ENCODE measurements at regions not wholly inside any gene's neighbourhood (a gene's known extent, or its start where the extent isn't known, plus 50 kb on each side); places are given as distances from the start of the nearest gene placed in this dataset.

DNA sequence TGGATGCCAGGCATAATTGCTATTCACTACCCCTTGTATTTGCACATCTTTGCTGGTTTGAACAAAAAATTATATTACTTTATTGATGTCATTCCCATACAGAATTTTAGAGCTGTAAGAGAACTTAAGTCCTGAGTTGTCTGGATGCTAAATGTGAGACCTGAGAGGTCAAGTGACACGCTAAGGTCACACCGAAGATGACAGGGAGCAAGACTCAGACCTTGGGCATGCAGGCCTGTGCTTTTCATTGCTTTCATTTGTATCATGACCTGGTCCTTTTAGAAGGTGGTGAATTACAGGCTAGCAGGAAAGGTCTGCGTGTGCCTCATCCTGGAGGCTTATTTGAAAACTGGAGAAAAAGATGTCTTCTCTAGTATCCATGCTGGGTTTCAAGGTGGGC, 312.0 kb upstream of the RASGRP1 start:
- H3K4me1 ChIP-seq (ENCODE audit: control insufficient read depth, insufficient read depth, low read length): no peaks in the 10 kb centered on the region
- no peaks in the 10 kb centered on the region for H3K36me3 ChIP-seq (ENCODE audit: control insufficient read depth, insufficient read depth, low read length)
- H3K27me3 ChIP-seq (ENCODE audit: control insufficient read depth, insufficient read depth, low read length): no peaks in the 10 kb centered on the region
- H3K4me3 ChIP-seq (ENCODE audit: low read depth, low read length): no peak overlapping the region
- no peak overlapping the region for H3K9ac ChIP-seq (ENCODE audit: low read depth, low read length)
- no peaks in the 10 kb centered on the region for H3K9me3 ChIP-seq (ENCODE audit: control insufficient read depth, insufficient read depth, low read length)

DNA sequence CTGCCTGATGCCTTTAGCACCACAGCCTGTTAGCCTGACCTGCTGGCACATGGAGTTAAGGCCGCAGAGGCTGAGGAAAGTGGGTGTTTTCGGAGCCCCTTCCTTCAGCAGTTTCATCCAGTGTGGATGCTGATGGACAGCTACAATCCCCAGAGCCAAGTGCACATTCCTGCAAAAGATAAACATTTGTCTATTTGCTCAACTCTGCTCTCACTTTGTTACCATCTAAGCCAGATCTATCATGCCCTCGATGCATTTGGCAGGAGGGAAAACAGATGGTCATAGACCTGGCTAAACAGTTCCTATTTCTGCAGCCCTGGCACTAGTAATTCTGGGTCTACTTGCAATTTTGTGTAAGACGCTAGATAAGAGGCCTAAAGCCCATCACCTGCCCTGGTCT, 312.9 kb upstream of the RASGRP1 start:
- no peaks in the 10 kb centered on the region for H3K9me3 ChIP-seq (ENCODE audit: control insufficient read depth, insufficient read depth, low read length)
- H3K9ac ChIP-seq (ENCODE audit: low read depth, low read length): no peak overlapping the region
- no peak overlapping the region for H3K4me3 ChIP-seq (ENCODE audit: low read depth, low read length)
- H3K4me1 ChIP-seq (ENCODE audit: control insufficient read depth, insufficient read depth, low read length): no peaks in the 10 kb centered on the region
- no peaks in the 10 kb centered on the region for H3K27me3 ChIP-seq (ENCODE audit: control insufficient read depth, insufficient read depth, low read length)
- H3K36me3 ChIP-seq (ENCODE audit: control insufficient read depth, insufficient read depth, low read length): no peaks in the 10 kb centered on the region

DNA sequence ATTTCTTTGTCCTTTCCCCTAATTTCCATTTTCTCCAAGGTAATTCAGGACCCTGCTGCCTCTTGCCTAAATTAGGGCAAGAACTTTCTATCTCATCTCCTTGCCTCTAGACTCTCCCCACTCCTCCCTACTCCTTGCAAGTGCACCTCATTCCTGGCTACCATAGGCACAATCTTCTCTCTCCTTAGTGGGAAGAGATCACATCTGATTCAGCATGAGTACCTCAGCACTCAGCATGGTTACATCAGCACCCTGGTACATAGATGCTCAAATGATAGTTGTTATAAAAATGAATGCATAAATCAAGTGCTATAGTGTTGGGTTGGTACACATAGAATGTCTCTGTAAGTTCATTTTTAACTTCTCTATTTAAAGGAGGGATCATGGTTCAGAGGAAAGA, 313.4 kb upstream of the RASGRP1 start:
- Histone ChIP-seq H3K4me3 (ENCODE audit: low read depth, low read length) (no peak overlapping the region), H3K9me3 (ENCODE audit: control insufficient read depth, insufficient read depth, low read length) (no peaks in the 10 kb centered on the region), H3K27me3 (ENCODE audit: control insufficient read depth, insufficient read depth, low read length) (no peaks in the 10 kb centered on the region), H3K9ac (ENCODE audit: low read depth, low read length) (no peak overlapping the region), H3K36me3 (ENCODE audit: control insufficient read depth, insufficient read depth, low read length) (no peaks in the 10 kb centered on the region), H3K4me1 (ENCODE audit: control insufficient read depth, insufficient read depth, low read length) (no peaks in the 10 kb centered on the region)

DNA sequence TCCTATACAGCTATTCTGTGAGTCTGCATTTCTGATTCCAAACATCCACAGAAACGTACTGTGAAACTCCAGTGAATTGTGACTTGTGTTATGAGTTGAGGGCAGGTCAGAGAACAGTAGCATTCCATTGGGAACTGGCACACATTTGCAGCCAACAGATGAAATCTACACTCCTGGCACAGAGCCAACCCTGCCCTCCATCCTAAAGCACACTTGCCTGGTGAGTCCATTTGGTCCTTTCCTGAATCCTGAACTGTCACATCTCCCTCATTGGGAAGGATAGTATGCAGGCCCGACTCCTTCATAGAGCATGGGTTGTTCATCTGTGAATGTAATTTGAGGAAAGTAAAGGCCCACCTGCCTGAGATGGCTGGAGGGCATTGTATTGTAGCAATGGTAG, 314.3 kb upstream of the RASGRP1 start:
- no peaks in the 10 kb centered on the region for H3K4me1 ChIP-seq (ENCODE audit: control insufficient read depth, insufficient read depth, low read length)
- H3K27me3 ChIP-seq (ENCODE audit: control insufficient read depth, insufficient read depth, low read length): no peaks in the 10 kb centered on the region
- no peaks in the 10 kb centered on the region for H3K9me3 ChIP-seq (ENCODE audit: control insufficient read depth, insufficient read depth, low read length)
- no peak overlapping the region for H3K9ac ChIP-seq (ENCODE audit: low read depth, low read length)
- H3K4me3 ChIP-seq (ENCODE audit: low read depth, low read length): no peak overlapping the region
- H3K36me3 ChIP-seq (ENCODE audit: control insufficient read depth, insufficient read depth, low read length): no peaks in the 10 kb centered on the region

DNA sequence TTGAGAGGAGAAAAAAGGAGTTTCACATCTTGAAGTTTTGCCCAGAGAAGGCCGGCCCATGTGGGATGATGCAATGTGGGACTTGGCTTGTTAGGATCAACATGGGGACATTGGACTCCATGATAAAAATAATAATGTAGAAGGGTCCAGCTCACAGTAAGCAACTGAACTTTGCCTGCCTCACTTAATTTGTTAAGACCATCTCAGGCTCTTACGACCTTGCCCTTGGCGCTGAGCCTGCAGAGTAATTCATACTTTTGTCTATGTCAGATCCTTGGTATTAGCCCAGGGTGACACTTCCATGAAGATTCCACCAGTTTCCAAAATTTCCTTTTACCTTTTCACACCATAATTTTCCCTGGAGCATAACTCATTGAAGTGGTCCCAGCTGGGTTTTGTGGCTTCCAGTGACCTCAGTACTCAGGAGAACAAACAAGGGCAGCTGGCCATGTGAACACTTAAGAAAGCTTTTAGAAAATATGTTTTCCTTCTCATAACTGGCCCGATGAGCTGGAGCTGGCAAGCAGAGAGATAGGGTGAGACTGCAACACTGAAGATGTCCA, 315.4 kb upstream of the RASGRP1 start:
- no peaks in the 10 kb centered on the region for H3K36me3 ChIP-seq (ENCODE audit: control insufficient read depth, insufficient read depth, low read length)
- H3K9me3 ChIP-seq (ENCODE audit: control insufficient read depth, insufficient read depth, low read length): no peaks in the 10 kb centered on the region
- H3K4me3 ChIP-seq (ENCODE audit: low read depth, low read length): no peak overlapping the region
- no peaks in the 10 kb centered on the region for H3K27me3 ChIP-seq (ENCODE audit: control insufficient read depth, insufficient read depth, low read length)
- no peak overlapping the region for H3K9ac ChIP-seq (ENCODE audit: low read depth, low read length)
- H3K4me1 ChIP-seq (ENCODE audit: control insufficient read depth, insufficient read depth, low read length): no peaks in the 10 kb centered on the region

DNA sequence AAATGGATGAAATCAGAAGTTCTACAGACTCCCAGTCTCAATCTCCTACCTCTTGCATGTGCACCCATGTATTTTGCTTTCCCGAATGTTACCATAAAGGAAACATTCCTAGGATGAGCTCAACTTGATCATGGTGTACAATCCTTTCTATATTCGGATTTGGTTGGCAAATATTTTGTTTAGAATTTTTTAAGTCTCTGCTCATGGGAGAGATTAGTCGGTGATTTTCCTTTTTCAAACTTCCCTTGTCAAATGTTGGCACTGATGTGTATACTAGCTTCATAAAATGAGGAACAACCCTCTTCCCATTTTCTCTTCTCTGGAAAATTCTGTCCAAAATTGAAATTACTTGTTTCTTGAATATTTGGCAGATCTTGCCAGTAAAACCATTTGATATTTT, 317.6 kb upstream of the RASGRP1 start:
- Histone ChIP-seq H3K9ac (ENCODE audit: low read depth, low read length) (no peak overlapping the region), H3K4me1 (ENCODE audit: control insufficient read depth, insufficient read depth, low read length) (no peaks in the 10 kb centered on the region), H3K36me3 (ENCODE audit: control insufficient read depth, insufficient read depth, low read length) (no peaks in the 10 kb centered on the region), H3K4me3 (ENCODE audit: low read depth, low read length) (no peak overlapping the region), H3K9me3 (ENCODE audit: control insufficient read depth, insufficient read depth, low read length) (no peaks in the 10 kb centered on the region), H3K27me3 (ENCODE audit: control insufficient read depth, insufficient read depth, low read length) (no peaks in the 10 kb centered on the region)

DNA sequence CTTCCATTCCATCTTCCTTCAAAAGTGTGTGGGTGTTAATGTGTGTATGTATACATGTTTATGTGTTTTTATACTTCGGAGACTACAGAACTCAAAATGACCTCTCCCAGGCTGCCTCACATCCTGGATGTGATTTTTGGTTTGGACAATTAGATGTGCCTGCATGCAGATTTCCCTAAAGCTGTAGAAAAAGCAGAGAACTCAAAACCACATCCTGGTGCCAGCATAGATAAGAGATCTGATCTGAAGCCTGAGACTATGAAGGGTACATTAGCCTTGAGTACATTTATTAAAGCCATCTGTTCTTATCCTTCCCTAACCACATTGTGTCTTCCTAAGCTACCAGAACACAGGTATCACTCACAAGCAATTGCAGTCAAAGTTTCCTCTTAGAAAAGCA, 319.4 kb upstream of the RASGRP1 start:
- Histone ChIP-seq H3K4me1 (ENCODE audit: control insufficient read depth, insufficient read depth, low read length) (no peaks in the 10 kb centered on the region), H3K9me3 (ENCODE audit: control insufficient read depth, insufficient read depth, low read length) (no peaks in the 10 kb centered on the region), H3K27me3 (ENCODE audit: control insufficient read depth, insufficient read depth, low read length) (no peaks in the 10 kb centered on the region), H3K4me3 (ENCODE audit: low read depth, low read length) (no peak overlapping the region), H3K9ac (ENCODE audit: low read depth, low read length) (no peak overlapping the region), H3K36me3 (ENCODE audit: control insufficient read depth, insufficient read depth, low read length) (no peaks in the 10 kb centered on the region)

DNA sequence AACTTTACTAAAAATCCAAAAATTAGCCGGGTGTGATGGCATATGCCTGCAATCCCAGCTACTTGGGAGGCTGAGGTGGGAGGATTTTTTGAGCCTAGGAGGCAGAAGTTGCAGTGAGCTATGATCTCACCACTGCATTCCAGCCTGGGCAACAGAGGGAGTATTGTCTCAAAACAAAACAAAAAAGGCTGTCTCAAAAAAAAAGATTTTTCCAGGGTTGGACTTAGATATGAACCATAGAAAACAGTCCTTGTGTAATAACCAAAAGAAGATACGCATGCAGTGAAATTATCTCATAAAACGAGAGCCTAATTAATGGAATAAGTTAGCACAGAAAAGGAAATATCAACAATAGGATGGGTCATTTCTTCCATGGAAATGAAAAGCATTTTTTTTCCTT, 320.4 kb upstream of the RASGRP1 start:
- H3K27me3 ChIP-seq (ENCODE audit: control insufficient read depth, insufficient read depth, low read length): no peaks in the 10 kb centered on the region
- no peaks in the 10 kb centered on the region for H3K9me3 ChIP-seq (ENCODE audit: control insufficient read depth, insufficient read depth, low read length)
- H3K4me1 ChIP-seq (ENCODE audit: control insufficient read depth, insufficient read depth, low read length): no peaks in the 10 kb centered on the region
- H3K9ac ChIP-seq (ENCODE audit: low read depth, low read length): no peak overlapping the region
- no peaks in the 10 kb centered on the region for H3K36me3 ChIP-seq (ENCODE audit: control insufficient read depth, insufficient read depth, low read length)
- no peak overlapping the region for H3K4me3 ChIP-seq (ENCODE audit: low read depth, low read length)

DNA sequence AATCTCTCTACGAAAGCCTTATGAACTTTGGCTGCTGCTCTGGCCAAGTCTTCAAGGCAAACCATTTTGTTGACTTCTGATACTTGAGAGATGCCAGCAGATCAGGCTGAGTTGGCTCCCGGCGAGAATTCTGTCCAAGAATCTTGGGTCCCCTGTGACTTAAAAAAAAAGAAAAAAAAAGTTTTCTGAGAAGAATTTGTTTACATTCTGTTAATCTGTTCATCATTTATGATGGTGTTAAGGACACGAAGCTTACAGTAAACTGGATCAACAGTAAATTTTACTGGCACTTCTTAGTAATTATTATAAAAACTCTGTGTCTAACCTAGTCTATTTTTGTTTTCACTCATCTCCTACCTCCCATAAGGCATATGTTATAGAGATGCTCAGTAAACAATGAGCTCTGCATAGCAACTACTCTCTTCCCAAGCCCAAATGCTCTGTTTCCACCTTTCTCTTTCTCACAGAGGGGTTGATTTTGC, 320.9 kb upstream of the RASGRP1 start:
- Histone ChIP-seq H3K9me3 (ENCODE audit: control insufficient read depth, insufficient read depth, low read length) (no peaks in the 10 kb centered on the region), H3K4me3 (ENCODE audit: low read depth, low read length) (no peak overlapping the region), H3K27me3 (ENCODE audit: control insufficient read depth, insufficient read depth, low read length) (no peaks in the 10 kb centered on the region), H3K4me1 (ENCODE audit: control insufficient read depth, insufficient read depth, low read length) (no peaks in the 10 kb centered on the region), H3K9ac (ENCODE audit: low read depth, low read length) (no peak overlapping the region), H3K36me3 (ENCODE audit: control insufficient read depth, insufficient read depth, low read length) (no peaks in the 10 kb centered on the region)

DNA sequence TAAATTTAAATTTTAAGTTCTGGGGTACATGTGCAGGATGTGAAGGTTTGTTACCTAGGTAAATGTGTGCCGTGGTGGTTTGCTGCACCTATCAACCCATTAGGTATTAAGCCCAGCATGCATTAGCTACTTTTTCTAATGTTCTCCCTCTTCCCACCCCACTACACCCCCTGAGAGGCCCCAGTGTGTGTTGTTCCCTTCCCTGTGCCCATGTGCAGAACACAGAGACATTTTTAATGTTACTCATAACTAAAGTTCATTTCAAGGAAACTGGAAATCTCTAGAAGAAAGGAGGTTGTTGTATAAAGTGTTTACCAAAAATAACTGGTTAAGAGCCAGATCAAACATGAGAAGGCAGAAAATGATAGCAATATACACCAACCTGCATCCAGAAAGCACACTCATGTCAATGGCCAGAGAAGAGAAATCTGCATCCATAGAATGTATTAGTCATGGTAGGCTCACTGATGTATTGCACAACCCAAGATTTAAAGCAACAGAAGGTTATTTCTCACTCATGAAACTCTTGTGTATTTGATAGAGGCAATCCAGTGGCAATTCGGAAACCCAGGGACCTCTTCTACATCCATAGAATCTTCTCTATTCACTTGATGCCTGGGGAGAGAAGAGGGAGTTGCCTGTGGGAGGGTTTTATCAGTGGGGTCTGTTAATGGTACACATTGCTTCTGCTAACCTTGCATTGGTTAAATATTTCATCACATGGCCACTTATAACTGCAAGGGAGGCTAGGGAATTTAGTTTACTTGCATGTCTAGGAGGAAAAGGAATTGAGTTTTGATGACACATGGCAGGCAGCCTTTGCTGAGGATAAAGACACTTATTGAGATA, 321.9 kb upstream of the RASGRP1 start:
- H3K36me3 ChIP-seq (ENCODE audit: control insufficient read depth, insufficient read depth, low read length): no peaks in the 10 kb centered on the region
- H3K9ac ChIP-seq (ENCODE audit: low read depth, low read length): no peak overlapping the region
- H3K9me3 ChIP-seq (ENCODE audit: control insufficient read depth, insufficient read depth, low read length): no peaks in the 10 kb centered on the region
- no peak overlapping the region for H3K4me3 ChIP-seq (ENCODE audit: low read depth, low read length)
- H3K27me3 ChIP-seq (ENCODE audit: control insufficient read depth, insufficient read depth, low read length): no peaks in the 10 kb centered on the region
- H3K4me1 ChIP-seq (ENCODE audit: control insufficient read depth, insufficient read depth, low read length): no peaks in the 10 kb centered on the region

DNA sequence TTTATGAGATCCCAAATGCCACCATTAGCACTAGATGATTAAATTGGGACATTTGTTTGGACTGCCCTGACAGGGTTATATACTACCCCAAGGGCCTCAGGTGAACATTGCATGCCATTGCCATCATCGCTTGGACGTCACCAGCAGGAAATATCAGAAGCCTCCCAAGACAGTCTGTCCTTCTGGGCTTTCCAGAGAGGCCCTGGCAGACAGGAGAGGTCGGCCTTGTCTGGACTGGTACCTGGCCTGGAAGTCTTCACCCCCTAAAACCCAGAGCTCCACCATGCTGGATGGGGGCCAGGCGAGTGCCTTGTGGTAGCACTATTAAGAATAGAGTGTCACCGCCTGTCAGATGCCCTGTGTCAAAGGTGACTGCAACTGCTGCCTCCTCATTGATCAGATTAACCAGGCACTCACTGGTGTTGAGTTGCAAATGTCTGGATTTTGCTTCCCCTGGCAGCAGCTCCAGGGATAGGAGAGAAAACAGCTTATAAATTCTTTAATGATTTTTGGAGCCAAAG, 324.1 kb upstream of the RASGRP1 start:
- Histone ChIP-seq H3K9ac (ENCODE audit: low read depth, low read length) (no peak overlapping the region), H3K27me3 (ENCODE audit: control insufficient read depth, insufficient read depth, low read length) (no peaks in the 10 kb centered on the region), H3K36me3 (ENCODE audit: control insufficient read depth, insufficient read depth, low read length) (no peaks in the 10 kb centered on the region), H3K4me1 (ENCODE audit: control insufficient read depth, insufficient read depth, low read length) (no peaks in the 10 kb centered on the region), H3K9me3 (ENCODE audit: control insufficient read depth, insufficient read depth, low read length) (no peaks in the 10 kb centered on the region), H3K4me3 (ENCODE audit: low read depth, low read length) (no peak overlapping the region)

DNA sequence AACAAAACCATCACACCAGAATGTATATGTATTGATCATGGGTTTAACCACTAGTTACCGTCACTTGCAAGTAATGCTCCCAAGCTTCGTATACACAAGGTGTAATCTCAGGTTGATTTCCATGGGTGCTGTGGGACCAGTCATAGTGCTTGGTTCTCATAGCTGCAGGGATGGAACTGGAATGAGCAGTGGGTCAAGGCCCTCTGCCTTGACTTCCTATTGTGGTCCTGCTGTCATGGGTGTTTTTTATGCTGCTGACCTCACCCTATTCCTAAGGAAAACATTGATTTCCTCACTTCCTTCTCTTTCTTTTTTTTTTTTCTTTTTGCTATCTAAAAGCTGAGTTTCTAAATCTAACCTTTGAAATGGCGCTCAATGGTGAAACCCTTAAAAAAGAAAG, 325.6 kb upstream of the RASGRP1 start:
- Histone ChIP-seq H3K27me3 (ENCODE audit: control insufficient read depth, insufficient read depth, low read length) (no peaks in the 10 kb centered on the region), H3K4me3 (ENCODE audit: low read depth, low read length) (no peak overlapping the region), H3K4me1 (ENCODE audit: control insufficient read depth, insufficient read depth, low read length) (no peaks in the 10 kb centered on the region), H3K9me3 (ENCODE audit: control insufficient read depth, insufficient read depth, low read length) (no peaks in the 10 kb centered on the region), H3K9ac (ENCODE audit: low read depth, low read length) (no peak overlapping the region), H3K36me3 (ENCODE audit: control insufficient read depth, insufficient read depth, low read length) (no peaks in the 10 kb centered on the region)
